Panc1 (cell line): ENCODE measurements at regions not wholly inside any gene's neighbourhood (a gene's known extent, or its start where the extent isn't known, plus 50 kb on each side); places are given as distances from the start of the nearest gene placed in this dataset.

ENCODE experiments used
- ATAC-seq: fragments of 200-7000 bp; cut with Tn5 transposase; 2 replicates; pipeline ENCODE4 v1.9.1; 2020; ENCODE audit warnings: mild to moderate bottlenecking, moderate library complexity
- BruUV-seq: library from RNA; stranded (reverse); fragments of 400-500 nt; replicated peaks from 2 replicates; lab custom pipeline; 2021; lab: Mats Ljungman, UMichigan
- CTCF ChIA-PET: fragments of 300-600 bp; sonication (Branson Sonifier 250); formaldehyde crosslinking; loops from one replicate; lab custom pipeline; 2022; ENCODE audit warnings: antibody characterized with exemption; lab: Charles Lee
- POLR2A ChIA-PET: fragments of 300-600 bp; sonication (Branson Sonifier 250); formaldehyde crosslinking; loops from one replicate; lab custom pipeline; 2022; ENCODE audit warnings: antibody characterized with exemption; lab: Charles Lee
- DNase-seq: peaks from one replicate; pipeline ENCODE4 v3.0.0-alpha.2; 2010; ENCODE audit warnings: low read depth, low spot score
- H3K27ac ChIP-seq: 2 replicates; pipeline ENCODE4 v1.5.1; 2011; ENCODE audit warnings: mild to moderate bottlenecking, low read length, inconsistent platforms
- H3K27me3 ChIP-seq: fragments of 200-500 bp; sonication (Bioruptor generic); 2 replicates; pipeline ENCODE4 v1.6.0; 2014; ENCODE audit warnings: low read length, inconsistent platforms; ENCODE audit not compliant: control insufficient read depth, insufficient read depth
- H3K36me3 ChIP-seq: fragments of 200-500 bp; sonication (Bioruptor generic); 2 replicates; pipeline ENCODE4 v1.5.1; 2014; ENCODE audit warnings: inconsistent platforms, mild to moderate bottlenecking, low read length, moderate library complexity; ENCODE audit not compliant: control insufficient read depth, insufficient read depth
- H3K4me1 ChIP-seq: 2 replicates; pipeline ENCODE4 v1.5.1; 2011; ENCODE audit warnings: inconsistent platforms, mild to moderate bottlenecking, low read length, moderate library complexity; ENCODE audit not compliant: control insufficient read depth, insufficient read depth
- H3K4me3 ChIP-seq, 2 experiments: 2 replicates each; pipeline ENCODE4 v1.5.1; 2011 to 2012; ENCODE audit warnings: low read depth in 2 of 2, low read length in 2 of 2, mild to moderate bottlenecking in 2 of 2, inconsistent platforms in 1 of 2, moderate library complexity in 1 of 2
- H3K9me3 ChIP-seq: fragments of 200-500 bp; sonication (Bioruptor generic); 2 replicates; pipeline ENCODE4 v1.5.1; 2014; ENCODE audit warnings: low read depth, mild to moderate bottlenecking, inconsistent platforms, low read length, moderate library complexity; ENCODE audit not compliant: control insufficient read depth, insufficient read depth
- POLR2AphosphoS5 ChIP-seq: IDR thresholded peaks from 2 replicates; pipeline ENCODE4 v1.6.1; 2012; ENCODE audit warnings: mild to moderate bottlenecking, low read depth, low read length, moderate library complexity
- REST ChIP-seq, 2 experiments: IDR thresholded peaks; 2 replicates each; pipeline ENCODE4 v1.6.1; 2011 to 2012; ENCODE audit warnings: low read depth in 2 of 2, control low read depth in 1 of 2, low read length in 1 of 2, mild to moderate bottlenecking in 1 of 2, moderate library complexity in 1 of 2; ENCODE audit not compliant: insufficient read depth in 1 of 2
- SIN3A ChIP-seq: IDR thresholded peaks from 2 replicates; pipeline ENCODE4 v1.6.1; 2012; ENCODE audit warnings: low read depth, mild to moderate bottlenecking, low read length, moderate library complexity, borderline replicate concordance; ENCODE audit not compliant: insufficient read depth
- TCF7L2 ChIP-seq: IDR thresholded peaks from 2 replicates; pipeline ENCODE4 v1.6.1; 2011; ENCODE audit warnings: mild to moderate bottlenecking, low read depth, low read length, inconsistent platforms
- in situ Hi-C: cut with HindIII; loops from 2 replicates; pipeline ENCODE4 v1.10.0; 2016; ENCODE audit warnings: low sequenced_read_pairs, low pct_unique_long_range_greater_than_20kb
- intact Hi-C: fragments of 100-400 bp; cut with micrococcal nuclease; formaldehyde crosslinking; loops from one replicate; pipeline ENCODE4 v1.10.0; 2022; ENCODE audit not compliant: unreplicated experiment
- TF ChIP-seq, protein P1 (sequence below): fragments of 450-650 bp; IDR thresholded peaks from 2 replicates; pipeline ENCODE4 v1.5.1; 2017; ENCODE audit warnings: mild to moderate bottlenecking

GRCh38 chr6:830667-831327 is 137.9 kb upstream of the EXOC2 start:
- ChIA-PET CTCF (no interaction called here), POLR2A (no interaction called here)
- in situ Hi-C loops, result no loop called here

DNA sequence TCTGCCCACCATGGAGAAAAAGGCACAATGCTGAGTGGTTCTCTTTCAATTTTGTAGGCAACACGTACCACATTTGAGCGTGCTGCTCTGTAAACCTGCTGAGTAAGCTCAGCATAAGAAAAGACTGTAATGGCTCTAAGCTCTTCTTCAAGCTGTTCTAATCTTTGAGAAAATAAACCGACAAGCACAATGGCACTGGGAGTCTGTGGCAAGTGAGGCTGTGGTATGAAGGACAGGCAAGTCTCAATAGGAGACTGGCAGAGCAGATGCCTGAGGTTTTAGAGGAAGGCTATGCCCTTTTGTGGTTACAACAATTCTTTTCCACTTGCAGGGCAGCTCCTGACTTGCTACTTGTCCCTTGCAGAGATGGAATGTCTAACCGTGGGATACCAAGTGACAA is 136.7 kb upstream of the EXOC2 start:
- CTCF ChIA-PET, result no interaction called here
- no peaks in the 10 kb centered on the region for H3K4me1 ChIP-seq

More at GRCh38 chr6:830667-831327, 137.9 kb upstream of the EXOC2 start:
- no TSS peak for BruUV-seq
- no peak for TF ChIP-seq TCF7L2
- TF ChIP-seq, protein P1, sequence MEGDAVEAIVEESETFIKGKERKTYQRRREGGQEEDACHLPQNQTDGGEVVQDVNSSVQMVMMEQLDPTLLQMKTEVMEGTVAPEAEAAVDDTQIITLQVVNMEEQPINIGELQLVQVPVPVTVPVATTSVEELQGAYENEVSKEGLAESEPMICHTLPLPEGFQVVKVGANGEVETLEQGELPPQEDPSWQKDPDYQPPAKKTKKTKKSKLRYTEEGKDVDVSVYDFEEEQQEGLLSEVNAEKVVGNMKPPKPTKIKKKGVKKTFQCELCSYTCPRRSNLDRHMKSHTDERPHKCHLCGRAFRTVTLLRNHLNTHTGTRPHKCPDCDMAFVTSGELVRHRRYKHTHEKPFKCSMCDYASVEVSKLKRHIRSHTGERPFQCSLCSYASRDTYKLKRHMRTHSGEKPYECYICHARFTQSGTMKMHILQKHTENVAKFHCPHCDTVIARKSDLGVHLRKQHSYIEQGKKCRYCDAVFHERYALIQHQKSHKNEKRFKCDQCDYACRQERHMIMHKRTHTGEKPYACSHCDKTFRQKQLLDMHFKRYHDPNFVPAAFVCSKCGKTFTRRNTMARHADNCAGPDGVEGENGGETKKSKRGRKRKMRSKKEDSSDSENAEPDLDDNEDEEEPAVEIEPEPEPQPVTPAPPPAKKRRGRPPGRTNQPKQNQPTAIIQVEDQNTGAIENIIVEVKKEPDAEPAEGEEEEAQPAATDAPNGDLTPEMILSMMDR, result no peak
- TF ChIP-seq POLR2AphosphoS5, result no peak
- TF ChIP-seq SIN3A, result no peak
- no peak for TF ChIP-seq REST (IDR thresholded peaks at IDR 0.05; ENCODE audit: insufficient read depth in 1 of 2, low read depth in 2 of 2, low read length in 1 of 2)
- Histone ChIP-seq H3K4me3 (no peak overlapping the region), H3K27ac (no peak overlapping the region), H3K9me3 (no peaks in the 10 kb centered on the region; the same call in 1 of the 2 replicates), H3K36me3 (no peaks in the 10 kb centered on the region), H3K4me1 (no peaks in the 10 kb centered on the region), H3K27me3 (no peaks in the 10 kb centered on the region)
- ATAC-seq, result no peak
- no peak for DNase-seq
- intact Hi-C loops, result no loop called here

More for the DNA sequence above, 136.7 kb upstream of the EXOC2 start:
- ATAC-seq (no peak), DNase-seq (no peak)
- TF ChIP-seq, protein P1, result no peak
- TF ChIP-seq REST (IDR thresholded peaks at IDR 0.05; ENCODE audit: insufficient read depth in 1 of 2, low read depth in 2 of 2, low read length in 1 of 2) (no peak), TCF7L2 (no peak), SIN3A (no peak), POLR2AphosphoS5 (no peak)
- in situ Hi-C loops, result no loop called here
- Histone ChIP-seq H3K9me3 (no peaks in the 10 kb centered on the region; the same call in 1 of the 2 replicates), H3K27ac (no peak overlapping the region), H3K36me3 (no peaks in the 10 kb centered on the region), H3K4me3 (no peak overlapping the region), H3K27me3 (no peaks in the 10 kb centered on the region)
- POLR2A ChIA-PET, result no interaction called here
- BruUV-seq, result no TSS peak
- intact Hi-C loops, result no loop called here
